ENCODE measurements at regions not wholly inside any gene's neighbourhood (a gene's known extent, or its start where the extent isn't known, plus 50 kb on each side); places are given as distances from the start of the nearest gene placed in this dataset.

DNA sequence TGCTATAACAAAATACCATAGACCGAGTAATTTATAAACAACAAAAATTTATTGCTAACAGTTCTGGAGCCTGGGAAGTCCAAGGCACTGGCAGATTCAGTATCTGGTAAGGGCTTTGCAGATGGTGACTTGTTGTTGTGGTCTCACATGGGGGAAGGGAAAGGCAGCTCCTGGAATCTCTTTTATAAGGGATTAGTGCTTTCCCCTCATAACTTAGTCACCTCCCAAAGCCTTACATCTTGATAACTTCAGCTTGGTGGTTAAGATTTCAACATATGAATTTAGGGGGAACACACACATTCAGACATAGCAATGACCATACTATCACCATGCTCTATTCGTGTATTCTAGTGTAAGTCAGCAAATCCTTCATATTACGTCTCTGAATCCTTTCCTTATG lies 447.6 kb upstream of the TCF4 start:
- H3K9me3 ChIP-seq (ENCODE audit: control insufficient read depth, insufficient read depth, low read length): no peaks in the 10 kb centered on the region
- H3K27me3 ChIP-seq (ENCODE audit: control insufficient read depth, insufficient read depth, low read length): no peaks in the 10 kb centered on the region
- H3K9ac ChIP-seq (ENCODE audit: low read depth, low read length): no peak overlapping the region
- H3K4me1 ChIP-seq (ENCODE audit: control insufficient read depth, insufficient read depth, low read length): no peaks in the 10 kb centered on the region
- no peak overlapping the region for H3K4me3 ChIP-seq (ENCODE audit: low read depth, low read length)
- H3K36me3 ChIP-seq (ENCODE audit: control insufficient read depth, insufficient read depth, low read length): no peaks in the 10 kb centered on the region

DNA sequence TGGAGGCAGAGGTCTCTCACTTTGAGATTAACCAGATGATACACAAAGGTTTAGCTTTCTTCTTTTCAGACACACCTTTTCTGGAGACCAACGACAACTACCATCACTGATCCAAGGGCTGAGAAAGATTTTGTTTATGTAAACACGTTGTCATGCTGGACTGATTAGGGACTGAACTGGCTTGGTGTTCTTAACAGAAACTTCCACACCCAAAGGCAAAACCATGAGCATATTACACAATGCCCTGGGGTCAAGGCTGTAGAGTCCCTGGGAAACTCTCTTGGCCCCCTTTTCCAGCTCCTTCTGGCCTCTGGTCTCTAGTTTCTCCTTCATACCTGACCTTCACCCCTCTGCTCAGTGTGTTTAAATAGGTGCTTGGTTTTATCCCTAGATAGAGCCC lies 447.0 kb upstream of the TCF4 start:
- H3K36me3 ChIP-seq (ENCODE audit: control insufficient read depth, insufficient read depth, low read length): no peaks in the 10 kb centered on the region
- H3K9me3 ChIP-seq (ENCODE audit: control insufficient read depth, insufficient read depth, low read length): no peaks in the 10 kb centered on the region
- no peak overlapping the region for H3K9ac ChIP-seq (ENCODE audit: low read depth, low read length)
- H3K27me3 ChIP-seq (ENCODE audit: control insufficient read depth, insufficient read depth, low read length): no peaks in the 10 kb centered on the region
- H3K4me3 ChIP-seq (ENCODE audit: low read depth, low read length): no peak overlapping the region
- H3K4me1 ChIP-seq (ENCODE audit: control insufficient read depth, insufficient read depth, low read length): no peaks in the 10 kb centered on the region

GRCh38 chr18:56030060-56030459 lies 442.1 kb upstream of the TCF4 start:
- Histone ChIP-seq H3K27me3 (ENCODE audit: control insufficient read depth, insufficient read depth, low read length) (no peaks in the 10 kb centered on the region), H3K36me3 (ENCODE audit: control insufficient read depth, insufficient read depth, low read length) (no peaks in the 10 kb centered on the region), H3K9ac (ENCODE audit: low read depth, low read length) (no peak overlapping the region), H3K4me3 (ENCODE audit: low read depth, low read length) (no peak overlapping the region), H3K9me3 (ENCODE audit: control insufficient read depth, insufficient read depth, low read length) (no peaks in the 10 kb centered on the region), H3K4me1 (ENCODE audit: control insufficient read depth, insufficient read depth, low read length) (no peaks in the 10 kb centered on the region)

- H3K4me1 ChIP-seq (ENCODE audit: control insufficient read depth, insufficient read depth, low read length): no peaks in the 10 kb centered on the region
- no peaks in the 10 kb centered on the region for H3K9me3 ChIP-seq (ENCODE audit: control insufficient read depth, insufficient read depth, low read length)
- H3K27me3 ChIP-seq (ENCODE audit: control insufficient read depth, insufficient read depth, low read length): no peaks in the 10 kb centered on the region
- H3K4me3 ChIP-seq (ENCODE audit: low read depth, low read length): no peak overlapping the region
- H3K36me3 ChIP-seq (ENCODE audit: control insufficient read depth, insufficient read depth, low read length): no peaks in the 10 kb centered on the region
- H3K9ac ChIP-seq (ENCODE audit: low read depth, low read length): no peak overlapping the region
Observed at GRCh38 chr18:56028514-56028913, 440.5 kb upstream of the TCF4 start.

- Histone ChIP-seq H3K4me1 (ENCODE audit: control insufficient read depth, insufficient read depth, low read length) (no peaks in the 10 kb centered on the region), H3K36me3 (ENCODE audit: control insufficient read depth, insufficient read depth, low read length) (no peaks in the 10 kb centered on the region), H3K4me3 (ENCODE audit: low read depth, low read length) (no peak overlapping the region), H3K27me3 (ENCODE audit: control insufficient read depth, insufficient read depth, low read length) (no peaks in the 10 kb centered on the region), H3K9ac (ENCODE audit: low read depth, low read length) (no peak overlapping the region), H3K9me3 (ENCODE audit: control insufficient read depth, insufficient read depth, low read length) (no peaks in the 10 kb centered on the region)
Observed at GRCh38 chr18:56026509-56026908, 438.5 kb upstream of the TCF4 start.

DNA sequence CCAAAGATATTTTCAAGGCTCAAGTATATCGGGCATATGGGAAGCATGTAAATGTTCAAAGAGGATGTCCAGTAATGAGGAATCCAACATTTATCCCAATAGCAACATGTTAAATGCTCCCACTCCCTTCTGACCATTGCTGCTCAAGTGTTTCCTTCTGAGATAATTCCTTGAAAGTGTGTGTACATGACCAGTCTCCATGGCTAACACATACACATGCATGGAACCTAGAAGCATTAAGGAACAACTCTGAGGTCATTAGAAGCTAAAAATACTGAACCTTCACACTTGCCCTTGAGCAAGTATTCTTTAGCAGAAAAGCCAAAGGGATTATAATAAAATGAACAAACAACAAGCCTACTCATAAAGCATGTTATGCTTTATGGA lies 433.8 kb upstream of the TCF4 start:
- Histone ChIP-seq H3K36me3 (ENCODE audit: control insufficient read depth, insufficient read depth, low read length) (no peaks in the 10 kb centered on the region), H3K4me3 (ENCODE audit: low read depth, low read length) (no peak overlapping the region)

DNA sequence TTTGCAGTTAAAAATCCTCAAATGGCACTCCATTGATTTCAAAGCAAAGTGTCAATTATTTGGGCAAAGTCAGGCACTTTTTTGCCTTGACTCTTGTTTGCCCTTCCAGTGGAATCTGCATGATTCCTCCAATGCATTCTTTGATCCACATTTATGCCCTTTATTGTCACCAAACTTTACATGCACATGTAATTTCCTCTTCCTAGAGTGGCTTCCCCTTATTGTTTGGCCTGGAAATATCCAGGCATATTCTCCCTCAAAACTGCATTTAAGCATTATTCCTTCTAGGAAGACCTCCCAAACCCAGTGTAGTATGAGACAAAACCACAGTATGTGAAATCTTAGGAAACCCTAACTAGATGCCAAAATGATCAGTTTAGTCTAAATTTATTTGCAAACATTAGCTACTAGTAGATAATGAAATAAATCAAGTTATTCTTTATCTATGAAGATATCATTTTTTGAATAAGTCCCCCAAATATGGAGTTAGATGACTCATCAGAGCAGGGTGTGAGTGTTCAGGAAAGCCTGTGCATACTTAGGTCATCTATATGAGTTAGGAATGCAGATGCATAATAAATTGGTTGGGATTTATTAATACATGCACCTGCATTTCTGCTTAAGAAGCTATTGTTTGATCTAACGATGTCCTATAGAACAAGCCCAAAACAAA lies 433.3 kb upstream of the TCF4 start:
- no peaks in the 10 kb centered on the region for H3K4me1 ChIP-seq (ENCODE audit: control insufficient read depth, insufficient read depth, low read length)
- H3K9ac ChIP-seq (ENCODE audit: low read depth, low read length): no peak overlapping the region
- no peaks in the 10 kb centered on the region for H3K9me3 ChIP-seq (ENCODE audit: control insufficient read depth, insufficient read depth, low read length)
- no peaks in the 10 kb centered on the region for H3K36me3 ChIP-seq (ENCODE audit: control insufficient read depth, insufficient read depth, low read length)
- H3K4me3 ChIP-seq (ENCODE audit: low read depth, low read length): no peak overlapping the region
- H3K27me3 ChIP-seq (ENCODE audit: control insufficient read depth, insufficient read depth, low read length): no peaks in the 10 kb centered on the region

More for the DNA sequence above, 433.8 kb upstream of the TCF4 start:
- no peaks in the 10 kb centered on the region for H3K4me1 ChIP-seq (ENCODE audit: control insufficient read depth, insufficient read depth, low read length)
- no peaks in the 10 kb centered on the region for H3K27me3 ChIP-seq (ENCODE audit: control insufficient read depth, insufficient read depth, low read length)
- no peaks in the 10 kb centered on the region for H3K9me3 ChIP-seq (ENCODE audit: control insufficient read depth, insufficient read depth, low read length)
- no peak overlapping the region for H3K9ac ChIP-seq (ENCODE audit: low read depth, low read length)

GRCh38 chr18:56019908-56020307 lies 431.9 kb upstream of the TCF4 start:
- Histone ChIP-seq H3K36me3 (ENCODE audit: control insufficient read depth, insufficient read depth, low read length) (no peaks in the 10 kb centered on the region), H3K4me3 (ENCODE audit: low read depth, low read length) (no peak overlapping the region), H3K9ac (ENCODE audit: low read depth, low read length) (no peak overlapping the region), H3K27me3 (ENCODE audit: control insufficient read depth, insufficient read depth, low read length) (no peaks in the 10 kb centered on the region), H3K4me1 (ENCODE audit: control insufficient read depth, insufficient read depth, low read length) (no peaks in the 10 kb centered on the region), H3K9me3 (ENCODE audit: control insufficient read depth, insufficient read depth, low read length) (no peaks in the 10 kb centered on the region)

GRCh38 chr18:56019156-56019555 lies 431.2 kb upstream of the TCF4 start:
- H3K36me3 ChIP-seq (ENCODE audit: control insufficient read depth, insufficient read depth, low read length): no peaks in the 10 kb centered on the region
- H3K27me3 ChIP-seq (ENCODE audit: control insufficient read depth, insufficient read depth, low read length): no peaks in the 10 kb centered on the region
- H3K4me1 ChIP-seq (ENCODE audit: control insufficient read depth, insufficient read depth, low read length): no peaks in the 10 kb centered on the region
- no peaks in the 10 kb centered on the region for H3K9me3 ChIP-seq (ENCODE audit: control insufficient read depth, insufficient read depth, low read length)
- H3K9ac ChIP-seq (ENCODE audit: low read depth, low read length): no peak overlapping the region
- H3K4me3 ChIP-seq (ENCODE audit: low read depth, low read length): no peak overlapping the region

DNA sequence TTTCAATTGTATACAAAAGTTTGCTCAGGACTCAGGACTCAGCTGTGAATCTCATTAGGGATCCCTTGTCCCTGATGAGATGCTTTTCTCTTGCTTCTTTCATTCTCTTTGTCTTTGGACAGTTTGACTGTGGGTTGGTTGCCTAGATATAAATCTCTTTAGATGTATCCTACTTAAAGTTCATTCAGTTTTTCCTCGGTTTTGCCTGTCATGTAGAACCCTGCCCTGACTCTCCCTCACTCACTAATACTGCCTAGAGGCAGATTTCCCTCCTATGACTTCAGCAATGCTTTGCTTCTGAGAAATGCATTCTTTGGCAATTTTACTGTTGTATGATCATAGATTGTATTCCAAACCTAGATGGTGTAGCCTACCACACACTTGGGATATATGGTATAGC lies 421.4 kb upstream of the TCF4 start:
- H3K4me3 ChIP-seq (ENCODE audit: low read depth, low read length): no peak overlapping the region
- no peaks in the 10 kb centered on the region for H3K27me3 ChIP-seq (ENCODE audit: control insufficient read depth, insufficient read depth, low read length)
- H3K9ac ChIP-seq (ENCODE audit: low read depth, low read length): no peak overlapping the region
- H3K36me3 ChIP-seq (ENCODE audit: control insufficient read depth, insufficient read depth, low read length): no peaks in the 10 kb centered on the region
- H3K4me1 ChIP-seq (ENCODE audit: control insufficient read depth, insufficient read depth, low read length): no peaks in the 10 kb centered on the region
- H3K9me3 ChIP-seq (ENCODE audit: control insufficient read depth, insufficient read depth, low read length): no peaks in the 10 kb centered on the region

DNA sequence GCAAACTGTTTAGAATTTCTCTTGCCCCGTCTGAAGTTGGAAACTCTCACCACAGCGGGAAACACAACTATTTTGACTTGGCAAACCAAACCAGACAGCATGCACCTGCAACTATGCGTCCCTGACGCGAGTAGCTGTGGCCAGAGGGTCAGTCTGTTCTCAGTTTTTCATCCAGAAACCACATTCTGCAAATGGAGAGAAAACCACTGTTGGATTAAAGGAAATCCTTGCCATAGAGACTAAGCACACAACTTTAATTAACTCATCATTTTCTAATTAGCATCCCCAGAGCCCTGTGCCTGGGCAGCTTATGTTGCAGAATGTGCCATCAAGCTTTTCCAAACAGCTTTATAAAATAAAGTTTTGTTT lies 415.7 kb upstream of the TCF4 start:
- H3K4me3 ChIP-seq (ENCODE audit: low read depth, low read length): no peak overlapping the region
- peaks cover 3% of the 10 kb centered on the region for H3K4me1 ChIP-seq (ENCODE audit: control insufficient read depth, insufficient read depth, low read length)
- H3K9ac ChIP-seq (ENCODE audit: low read depth, low read length): no peak overlapping the region
- H3K9me3 ChIP-seq (ENCODE audit: control insufficient read depth, insufficient read depth, low read length): no peaks in the 10 kb centered on the region
- H3K36me3 ChIP-seq (ENCODE audit: control insufficient read depth, insufficient read depth, low read length): no peaks in the 10 kb centered on the region
- no peaks in the 10 kb centered on the region for H3K27me3 ChIP-seq (ENCODE audit: control insufficient read depth, insufficient read depth, low read length)

DNA sequence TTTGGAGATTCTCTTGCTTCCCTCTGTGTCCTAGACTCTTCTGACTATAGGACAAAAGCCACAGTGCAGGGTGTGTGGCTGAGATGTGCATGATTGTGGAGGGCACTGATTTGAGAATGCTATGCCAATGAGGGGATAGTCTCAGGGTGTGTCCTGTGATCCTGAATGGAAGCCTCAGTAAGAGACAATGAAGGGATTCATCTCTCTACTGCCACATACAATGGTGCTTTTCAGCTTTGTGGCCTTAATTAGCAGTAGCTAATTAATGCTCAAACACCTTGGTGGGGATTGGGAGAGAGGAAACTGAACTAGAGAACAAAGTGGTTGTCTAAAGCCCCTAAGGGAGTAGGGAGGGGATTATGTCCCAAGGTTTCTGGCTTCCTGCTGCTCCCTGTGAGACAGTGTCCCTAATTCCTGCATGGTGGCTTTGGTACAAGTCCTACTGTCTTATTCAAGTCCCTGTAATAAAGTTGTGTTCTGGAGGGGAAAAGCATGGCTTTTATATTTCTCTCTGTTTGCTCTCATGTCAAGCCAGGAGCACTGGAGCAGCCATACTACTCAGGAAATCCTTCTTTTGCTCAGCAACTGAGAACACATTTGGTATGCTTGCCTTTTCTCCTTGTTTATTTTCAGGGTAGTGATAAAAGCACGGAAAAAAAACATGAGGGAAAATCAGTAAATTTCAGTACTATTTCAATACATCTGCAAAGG lies 415.2 kb upstream of the TCF4 start:
- Histone ChIP-seq H3K27me3 (ENCODE audit: control insufficient read depth, insufficient read depth, low read length) (no peaks in the 10 kb centered on the region), H3K4me1 (ENCODE audit: control insufficient read depth, insufficient read depth, low read length) (peaks cover 7% of the 10 kb centered on the region), H3K9ac (ENCODE audit: low read depth, low read length) (no peak overlapping the region), H3K36me3 (ENCODE audit: control insufficient read depth, insufficient read depth, low read length) (no peaks in the 10 kb centered on the region), H3K9me3 (ENCODE audit: control insufficient read depth, insufficient read depth, low read length) (no peaks in the 10 kb centered on the region), H3K4me3 (ENCODE audit: low read depth, low read length) (no peak overlapping the region)
